GM23338 (cell line): ENCODE measurements at regions not wholly inside any gene's neighbourhood (a gene's known extent, or its start where the extent isn't known, plus 50 kb on each side); places are given as distances from the start of the nearest gene placed in this dataset.

Experiments used
- ATAC-seq: fragments of 200-7000 bp; cut with Tn5 transposase; 3 replicates; pipeline ENCODE4 v1.9.1; 2020
- DNase-seq: peaks from one replicate; pipeline ENCODE4 v3.0.0-alpha.2; 2015; ENCODE audit warnings: low spot score
- H2AFZ ChIP-seq: fragments of 200-600 bp; sonication (generic); 2 replicates; pipeline ENCODE4 v1.8.0; 2016; ENCODE audit warnings: antibody characterized with exemption, mild to moderate bottlenecking, moderate library complexity
- H3F3A ChIP-seq: fragments of 200-600 bp; sonication (generic); replicated peaks from 2 replicates; pipeline ENCODE4 v1.8.0; 2017; ENCODE audit warnings: antibody characterized with exemption, mixed run types, low read depth
- H3K27ac ChIP-seq: fragments of 200-600 bp; sonication (generic); 2 replicates; pipeline ENCODE4 v1.6.1; 2016; ENCODE audit warnings: low read depth
- H3K27me3 ChIP-seq: fragments of 200-600 bp; sonication (generic); 2 replicates; pipeline ENCODE4 v1.8.0; 2016; ENCODE audit warnings: mild to moderate bottlenecking, mixed run types, moderate library complexity; ENCODE audit not compliant: insufficient read depth
- H3K36me3 ChIP-seq: fragments of 200-600 bp; sonication (generic); 2 replicates; pipeline ENCODE4 v1.8.0; 2016; ENCODE audit warnings: mild to moderate bottlenecking; ENCODE audit not compliant: insufficient read depth
- H3K4me1 ChIP-seq: fragments of 200-600 bp; sonication (generic); 2 replicates; pipeline ENCODE4 v1.8.0; 2016; ENCODE audit warnings: mild to moderate bottlenecking, moderate library complexity; ENCODE audit not compliant: insufficient read depth
- H3K4me2 ChIP-seq: fragments of 200-600 bp; sonication (generic); 2 replicates; pipeline ENCODE4 v1.7.1; 2017; ENCODE audit warnings: mixed run types
- H3K4me3 ChIP-seq: fragments of 200-600 bp; sonication (generic); 2 replicates; pipeline ENCODE4 v1.6.1; 2016; ENCODE audit warnings: mixed run types
- H3K79me2 ChIP-seq: fragments of 200-600 bp; sonication (generic); replicated peaks from 2 replicates; pipeline ENCODE4 v1.8.0; 2017; ENCODE audit warnings: mild to moderate bottlenecking; ENCODE audit not compliant: insufficient read depth
- H3K9me2 ChIP-seq: fragments of 200-600 bp; sonication (generic); 2 replicates; pipeline ENCODE4 v1.8.0; 2017; ENCODE audit not compliant: insufficient read depth
- H4K20me1 ChIP-seq: fragments of 200-600 bp; sonication (generic); replicated peaks from 2 replicates; pipeline ENCODE4 v1.8.0; 2017; ENCODE audit warnings: mild to moderate bottlenecking; ENCODE audit not compliant: insufficient read depth
- H3K27ac Mint-ChIP-seq: 2 replicates; pipeline ENCODE4 v1.8.0; 2020; ENCODE audit warnings: inconsistent platforms, mild to moderate bottlenecking, moderate library complexity, mixed read lengths
- H3K27me3 Mint-ChIP-seq: 3 replicates; pipeline ENCODE4 v1.8.0; 2022; ENCODE audit warnings: low read depth, mild to moderate bottlenecking, moderate library complexity, mixed read lengths, inconsistent platforms; ENCODE audit not compliant: insufficient read depth, poor library complexity
- H3K36me3 Mint-ChIP-seq: 3 replicates; pipeline ENCODE4 v1.8.0; 2021; ENCODE audit warnings: low read depth, mild to moderate bottlenecking, inconsistent platforms, moderate library complexity, mixed read lengths
- H3K4me1 Mint-ChIP-seq: 3 replicates; pipeline ENCODE4 v1.8.0; 2020; ENCODE audit warnings: mild to moderate bottlenecking, inconsistent platforms, mixed read lengths
- H3K4me3 Mint-ChIP-seq: 3 replicates; pipeline ENCODE4 v1.8.0; 2021; ENCODE audit warnings: moderate library complexity, mild to moderate bottlenecking, inconsistent platforms, mixed read lengths
- H3K9me3 Mint-ChIP-seq: 3 replicates; pipeline ENCODE4 v1.8.0; 2020; ENCODE audit warnings: moderate library complexity, mild to moderate bottlenecking, inconsistent platforms, mixed read lengths
- CREB1 ChIP-seq: fragments of 250-450 bp; sonication (Bioruptor Pico); IDR thresholded peaks from 2 replicates; pipeline ENCODE4 v1.5.0; 2020; ENCODE audit warnings: low read depth, mild to moderate bottlenecking, moderate library complexity
- CTCF ChIP-seq, 2 experiments: fragments of 200-600 bp in 1 of 2; sonication (generic) in 1 of 2; conservative IDR thresholded peaks; 2 replicates each; pipeline versions ENCODE4 v1.5.1 to v1.6.1; 2016 to 2017; ENCODE audit warnings: antibody characterized with exemption in 2 of 2, low read depth in 2 of 2, mild to moderate bottlenecking in 2 of 2, moderate library complexity in 1 of 2
- EZH2 ChIP-seq: fragments of 200-600 bp; sonication (generic); IDR thresholded peaks from one replicate; pipeline ENCODE4 v1.8.0; 2017; ENCODE audit warnings: antibody characterized with exemption, mild to moderate bottlenecking, low read depth; ENCODE audit not compliant: unreplicated experiment
- EZH2phosphoT487 ChIP-seq: fragments of 200-600 bp; sonication (generic); IDR thresholded peaks from one replicate; pipeline ENCODE4 v1.8.1; 2018; ENCODE audit warnings: antibody characterized with exemption; ENCODE audit not compliant: unreplicated experiment
- JUNB ChIP-seq: IDR thresholded peaks from one replicate; pipeline ENCODE4 v1.6.1; 2016; ENCODE audit warnings: antibody characterized with exemption; ENCODE audit not compliant: unreplicated experiment
- NANOG ChIP-seq: IDR thresholded peaks from 2 replicates; pipeline ENCODE4 v1.6.1; 2016; ENCODE audit warnings: antibody characterized with exemption, borderline replicate concordance
- POLR2AphosphoS5 ChIP-seq: IDR thresholded peaks from 2 replicates; pipeline ENCODE4 v1.6.1; 2016; ENCODE audit warnings: antibody characterized with exemption, low read depth
- REST ChIP-seq: IDR thresholded peaks from one replicate; pipeline ENCODE4 v1.6.1; 2018; ENCODE audit warnings: antibody characterized with exemption; ENCODE audit not compliant: unreplicated experiment
- STAT1 ChIP-seq: IDR thresholded peaks from one replicate; pipeline ENCODE4 v1.6.1; 2016; ENCODE audit warnings: antibody characterized with exemption; ENCODE audit not compliant: unreplicated experiment
- ZNF114 ChIP-seq: fragments of 250-450 bp; sonication (Bioruptor Pico); IDR thresholded peaks from 2 replicates; pipeline ENCODE4 v1.5.0; 2020; ENCODE audit warnings: mild to moderate bottlenecking, moderate library complexity
- ZNF462 ChIP-seq: fragments of 250-450 bp; sonication (Bioruptor Pico); IDR thresholded peaks from 2 replicates; pipeline ENCODE4 v1.5.0; 2020; ENCODE audit warnings: mild to moderate bottlenecking, moderate library complexity

GRCh38 chr10:128811511-128811910 is 655.5 kb upstream of the MGMT start:
- Mint-ChIP-seq H3K4me3 (no peak overlapping the region), H3K4me1 (peaks cover 9% of the 10 kb centered on the region), H3K27me3 (peaks cover 10% of the 10 kb centered on the region), H3K9me3 (no peaks in the 10 kb centered on the region), H3K36me3 (no peaks in the 10 kb centered on the region), H3K27ac (no peak overlapping the region)
- DNase-seq (no peak), ATAC-seq (no peak)
- no peaks in the 10 kb centered on the region for H3K36me3 ChIP-seq
- H2AFZ ChIP-seq: peak overlapping the region; percentile 70; the same call in 1 of the 2 replicates
- H3F3A ChIP-seq: no peaks in the 10 kb centered on the region
- no peak overlapping the region for H3K4me3 ChIP-seq
- TF ChIP-seq EZH2phosphoT487: no peak
- no peak for TF ChIP-seq NANOG
- no peak for TF ChIP-seq STAT1
- TF ChIP-seq POLR2AphosphoS5: no peak
- TF ChIP-seq CREB1 (CRISPR knock-in tag): no peak
- TF ChIP-seq CTCF (conservative IDR thresholded peaks at IDR 0.05; ENCODE audit: low read depth in 2 of 2): no peak
- TF ChIP-seq EZH2: no peak
- no peak for TF ChIP-seq ZNF462 (CRISPR knock-in tag)
- TF ChIP-seq ZNF114: no peak
- TF ChIP-seq JUNB: no peak
- no peak for TF ChIP-seq REST
- no peaks in the 10 kb centered on the region for H3K27me3 ChIP-seq
- H3K4me2 ChIP-seq: no peak overlapping the region
- peaks cover 3% of the 10 kb centered on the region; the same call in 1 of the 2 replicates for H3K9me2 ChIP-seq
- H3K4me1 ChIP-seq: no peaks in the 10 kb centered on the region
- no peaks in the 10 kb centered on the region for H4K20me1 ChIP-seq
- H3K27ac ChIP-seq: no peak overlapping the region
- no peaks in the 10 kb centered on the region for H3K79me2 ChIP-seq
